ENCODE measurements at regions not wholly inside any gene's neighbourhood (a gene's known extent, or its start where the extent isn't known, plus 50 kb on each side); places are given as distances from the start of the nearest gene placed in this dataset.

DNA sequence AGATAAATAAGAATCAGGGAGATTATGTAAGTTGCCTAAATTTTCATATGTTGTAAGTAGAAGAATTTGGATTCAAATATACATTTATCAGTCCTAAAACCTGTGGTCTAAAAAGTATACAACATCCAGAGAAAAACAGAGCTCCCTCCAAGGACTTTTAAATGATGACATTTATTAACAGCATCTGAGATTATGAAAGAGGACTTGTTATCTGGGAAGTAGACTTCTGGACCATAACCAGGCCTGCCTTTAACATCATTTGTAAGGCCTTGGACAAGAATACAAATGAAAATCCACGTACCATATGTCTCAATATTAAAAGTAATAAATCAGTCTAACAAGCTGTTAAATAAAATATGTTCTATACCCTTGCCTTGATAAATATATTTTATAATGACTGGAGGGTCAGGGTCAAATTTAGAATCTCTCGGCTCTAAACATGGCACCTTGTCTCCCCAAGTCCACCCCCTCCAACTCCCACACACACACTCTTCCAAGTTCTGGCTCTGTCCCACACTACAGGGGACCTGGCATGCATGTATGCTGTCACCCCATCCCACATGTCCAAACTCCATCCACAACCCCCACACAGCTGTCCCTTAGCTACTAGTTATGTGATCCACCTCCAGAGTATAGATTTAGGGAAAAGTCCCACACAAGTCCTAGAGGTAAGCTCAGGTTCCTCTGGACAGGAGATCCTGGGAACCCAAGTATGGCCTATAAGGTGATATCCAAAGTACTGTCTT lies 382.6 kb downstream of the CDH2 start:
- intact Hi-C loops (cut with micrococcal nuclease): no loop called here
- no peak overlapping the region for H3K27ac Mint-ChIP-seq
- ATAC-seq (no peak), DNase-seq (no peak)
- CTCF ChIA-PET: no interaction called here
- no peak overlapping the region for H3K4me3 Mint-ChIP-seq
- no peaks in the 10 kb centered on the region for H3K4me1 Mint-ChIP-seq (ENCODE audit: low read depth)
- TF ChIP-seq, protein P1, sequence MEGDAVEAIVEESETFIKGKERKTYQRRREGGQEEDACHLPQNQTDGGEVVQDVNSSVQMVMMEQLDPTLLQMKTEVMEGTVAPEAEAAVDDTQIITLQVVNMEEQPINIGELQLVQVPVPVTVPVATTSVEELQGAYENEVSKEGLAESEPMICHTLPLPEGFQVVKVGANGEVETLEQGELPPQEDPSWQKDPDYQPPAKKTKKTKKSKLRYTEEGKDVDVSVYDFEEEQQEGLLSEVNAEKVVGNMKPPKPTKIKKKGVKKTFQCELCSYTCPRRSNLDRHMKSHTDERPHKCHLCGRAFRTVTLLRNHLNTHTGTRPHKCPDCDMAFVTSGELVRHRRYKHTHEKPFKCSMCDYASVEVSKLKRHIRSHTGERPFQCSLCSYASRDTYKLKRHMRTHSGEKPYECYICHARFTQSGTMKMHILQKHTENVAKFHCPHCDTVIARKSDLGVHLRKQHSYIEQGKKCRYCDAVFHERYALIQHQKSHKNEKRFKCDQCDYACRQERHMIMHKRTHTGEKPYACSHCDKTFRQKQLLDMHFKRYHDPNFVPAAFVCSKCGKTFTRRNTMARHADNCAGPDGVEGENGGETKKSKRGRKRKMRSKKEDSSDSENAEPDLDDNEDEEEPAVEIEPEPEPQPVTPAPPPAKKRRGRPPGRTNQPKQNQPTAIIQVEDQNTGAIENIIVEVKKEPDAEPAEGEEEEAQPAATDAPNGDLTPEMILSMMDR (IDR thresholded peaks at IDR 0.05): no peak
- H3K9me3 Mint-ChIP-seq: peaks cover 2% of the 10 kb centered on the region
- POLR2A ChIA-PET: no interaction called here
- no peaks in the 10 kb centered on the region for H3K27me3 Mint-ChIP-seq
- no peaks in the 10 kb centered on the region for H3K36me3 Mint-ChIP-seq (ENCODE audit: low read depth)

DNA sequence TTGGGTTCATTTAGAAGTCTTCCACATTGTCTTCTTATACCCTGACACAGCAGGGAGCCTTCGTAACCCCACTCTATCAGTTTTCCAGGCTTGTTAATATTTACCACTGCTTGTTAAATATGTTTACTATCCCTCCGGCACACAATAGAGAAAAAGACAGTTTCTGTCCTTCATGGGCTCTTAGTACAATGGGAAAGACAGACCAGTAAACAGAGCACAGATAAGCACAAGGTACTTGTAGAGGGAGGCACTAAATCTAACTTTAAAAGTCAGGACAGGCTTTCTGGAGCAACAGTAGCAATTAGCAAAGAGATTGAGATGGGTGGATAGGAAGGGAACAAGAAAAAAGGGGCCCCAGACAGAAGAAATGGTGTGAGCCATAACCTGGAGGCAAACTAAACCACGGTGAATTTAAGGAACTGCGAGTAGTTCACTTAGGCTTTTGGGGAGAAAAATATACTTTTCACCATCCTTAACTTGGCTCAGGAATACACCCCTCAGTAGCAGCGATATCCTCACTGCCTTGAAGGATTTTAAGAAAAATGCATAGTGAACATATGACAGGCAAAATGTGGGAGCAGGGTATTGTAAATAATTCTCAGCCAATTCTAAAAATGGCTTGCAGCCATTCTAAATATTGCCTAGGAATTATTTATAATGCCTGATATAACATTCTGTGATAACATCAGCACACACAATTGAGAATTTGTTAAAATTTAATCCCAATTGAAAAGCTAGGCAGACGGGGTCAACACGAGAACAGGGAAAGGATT lies 383.7 kb downstream of the CDH2 start:
- no peaks in the 10 kb centered on the region for H3K4me1 Mint-ChIP-seq (ENCODE audit: low read depth)
- intact Hi-C loops (cut with micrococcal nuclease): no loop called here

DNA sequence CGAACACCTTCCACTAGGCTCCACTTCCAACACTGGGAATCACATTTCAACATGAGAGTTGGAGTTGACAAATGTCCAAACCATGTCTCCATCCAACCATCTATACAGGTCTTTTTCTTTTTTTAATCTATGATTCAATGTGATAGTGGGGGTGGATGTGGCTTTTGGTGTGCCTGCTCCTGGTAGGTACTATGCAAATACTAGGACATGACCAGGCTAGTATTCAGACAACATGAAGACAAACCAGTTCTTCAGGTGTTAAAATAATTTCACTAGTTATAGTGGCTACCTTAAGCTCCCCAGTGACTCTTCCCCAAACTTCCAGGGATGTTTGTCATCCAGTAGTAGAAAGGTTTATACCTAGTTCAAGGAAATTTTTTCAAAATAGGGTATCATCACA lies 387.5 kb downstream of the CDH2 start:
- Mint-ChIP-seq H3K36me3 (ENCODE audit: low read depth) (no peaks in the 10 kb centered on the region), H3K27ac (no peak overlapping the region), H3K4me3 (no peak overlapping the region), H3K27me3 (no peaks in the 10 kb centered on the region), H3K9me3 (peaks cover 3% of the 10 kb centered on the region), H3K4me1 (ENCODE audit: low read depth) (no peaks in the 10 kb centered on the region)
- POLR2A ChIA-PET: no interaction called here
- CTCF ChIA-PET: no interaction called here
- TF ChIP-seq, protein P1 (IDR thresholded peaks at IDR 0.05): no peak
- no peak for ATAC-seq
- intact Hi-C loops (cut with micrococcal nuclease): no loop called here
- no peak for DNase-seq

More for the DNA sequence above, 383.7 kb downstream of the CDH2 start:
- Mint-ChIP-seq H3K27me3 (no peaks in the 10 kb centered on the region), H3K4me3 (no peak overlapping the region), H3K36me3 (ENCODE audit: low read depth) (no peaks in the 10 kb centered on the region), H3K27ac (no peak overlapping the region), H3K9me3 (no peaks in the 10 kb centered on the region)
- TF ChIP-seq, protein P1 (IDR thresholded peaks at IDR 0.05): no peak
- ATAC-seq (no peak), DNase-seq (no peak)
- ChIA-PET CTCF (no interaction called here), POLR2A (no interaction called here)

DNA sequence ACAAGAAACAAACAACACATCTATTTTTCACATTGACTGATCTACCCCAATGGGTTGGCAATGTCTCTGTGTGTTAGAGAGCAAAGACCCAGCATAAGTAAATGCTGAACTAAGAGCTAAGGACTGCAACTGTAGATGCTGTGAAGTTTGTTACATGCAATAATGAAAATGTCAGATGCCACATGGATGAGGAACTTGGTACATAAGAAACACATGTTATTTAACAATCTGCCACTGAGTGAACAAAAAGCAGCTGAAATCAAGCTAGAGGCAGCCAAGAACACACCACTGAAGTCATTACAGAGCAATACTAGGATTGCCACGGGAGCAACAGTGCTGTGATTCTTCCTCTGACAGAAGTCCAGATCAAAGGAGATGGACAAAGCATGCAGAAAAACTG lies 389.4 kb downstream of the CDH2 start:
- no peak for ATAC-seq
- DNase-seq: no peak
- intact Hi-C loops (cut with micrococcal nuclease): no loop called here
- CTCF ChIA-PET: no interaction called here
- POLR2A ChIA-PET: no interaction called here
- Mint-ChIP-seq H3K27me3 (no peaks in the 10 kb centered on the region), H3K9me3 (peaks cover 3% of the 10 kb centered on the region), H3K4me3 (no peak overlapping the region), H3K36me3 (ENCODE audit: low read depth) (no peaks in the 10 kb centered on the region), H3K27ac (no peak overlapping the region), H3K4me1 (ENCODE audit: low read depth) (no peaks in the 10 kb centered on the region)
- TF ChIP-seq, protein P1 (IDR thresholded peaks at IDR 0.05): no peak

DNA sequence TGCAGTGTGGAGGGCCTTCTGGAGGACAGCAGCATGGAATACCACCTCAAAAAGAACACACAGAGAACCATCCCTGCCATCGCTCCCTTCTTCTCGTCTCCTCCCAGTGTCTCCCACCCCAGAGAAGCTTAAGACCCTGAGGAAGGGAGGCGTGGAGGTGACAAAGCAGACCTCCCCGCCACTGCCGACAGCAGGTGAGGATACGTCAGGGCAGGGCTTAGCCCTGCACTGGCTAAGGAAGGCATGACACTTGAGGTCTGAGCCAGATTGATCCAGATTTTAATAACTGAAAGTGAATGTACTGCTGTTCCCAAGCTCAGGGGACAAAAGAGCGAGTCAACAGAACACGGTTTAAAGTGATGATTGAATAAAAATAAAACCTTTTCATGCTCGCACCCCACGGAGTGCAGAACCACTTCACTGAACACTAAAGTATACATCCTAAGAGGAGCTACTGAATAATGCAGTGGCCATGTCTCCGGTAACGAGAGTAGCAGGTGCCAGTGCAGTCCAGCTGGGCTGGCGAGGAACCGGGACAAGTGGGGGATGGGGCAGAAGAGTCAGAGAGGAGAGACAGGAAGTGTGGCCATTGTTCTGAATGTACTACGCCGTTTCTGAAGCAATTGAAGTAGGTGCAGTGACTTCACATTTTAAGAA lies 391.0 kb downstream of the CDH2 start:
- DNase-seq (no peak), ATAC-seq (no peak)
- Mint-ChIP-seq H3K9me3 (peaks cover 3% of the 10 kb centered on the region), H3K36me3 (ENCODE audit: low read depth) (no peaks in the 10 kb centered on the region), H3K4me3 (no peak overlapping the region), H3K4me1 (ENCODE audit: low read depth) (no peaks in the 10 kb centered on the region), H3K27ac (no peak overlapping the region), H3K27me3 (no peaks in the 10 kb centered on the region)
- CTCF ChIA-PET: no interaction called here
- POLR2A ChIA-PET: no interaction called here
- TF ChIP-seq, protein P1 (IDR thresholded peaks at IDR 0.05): no peak
- intact Hi-C loops (cut with micrococcal nuclease): no loop called here

Measured in activated CD8-positive, alpha-beta T cell treated with anti-CD3 and anti-CD28 coated beads for 36 hours (primary cell).